ENCODE measurements at regions not wholly inside any gene's neighbourhood (a gene's known extent, or its start where the extent isn't known, plus 50 kb on each side); places are given as distances from the start of the nearest gene placed in this dataset.

DNA sequence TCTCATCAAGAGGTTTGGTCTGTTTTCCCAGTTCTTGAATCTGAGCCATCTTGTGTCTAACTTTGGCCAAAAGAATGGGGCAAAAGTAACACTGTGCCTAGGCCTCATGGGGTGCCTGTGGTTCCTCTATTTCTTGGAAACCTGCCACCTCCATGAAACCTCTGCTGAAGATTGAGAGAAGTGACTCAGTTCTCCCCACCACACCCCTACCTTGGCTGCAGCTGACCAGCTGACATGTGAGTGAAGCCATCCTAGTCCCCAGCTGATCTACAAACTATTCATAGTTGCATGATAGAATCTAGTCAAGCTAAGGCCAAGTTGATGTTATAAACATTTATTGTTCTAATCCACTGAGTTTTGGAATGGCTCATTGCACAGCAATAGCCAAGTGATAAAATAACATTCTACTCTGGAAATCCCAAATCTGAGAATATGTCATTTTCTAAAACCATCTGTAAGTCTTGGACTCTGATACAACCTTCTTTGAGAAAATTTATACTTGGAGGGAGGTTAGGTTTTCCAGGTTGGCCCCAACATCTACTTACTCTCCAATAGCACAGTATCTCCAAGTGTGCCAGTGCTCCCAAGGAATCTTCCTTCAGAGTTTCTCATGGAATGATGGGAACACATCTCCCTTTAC, 107.0 kb upstream of the SMLR1 start:
- TF ChIP-seq, protein P1, sequence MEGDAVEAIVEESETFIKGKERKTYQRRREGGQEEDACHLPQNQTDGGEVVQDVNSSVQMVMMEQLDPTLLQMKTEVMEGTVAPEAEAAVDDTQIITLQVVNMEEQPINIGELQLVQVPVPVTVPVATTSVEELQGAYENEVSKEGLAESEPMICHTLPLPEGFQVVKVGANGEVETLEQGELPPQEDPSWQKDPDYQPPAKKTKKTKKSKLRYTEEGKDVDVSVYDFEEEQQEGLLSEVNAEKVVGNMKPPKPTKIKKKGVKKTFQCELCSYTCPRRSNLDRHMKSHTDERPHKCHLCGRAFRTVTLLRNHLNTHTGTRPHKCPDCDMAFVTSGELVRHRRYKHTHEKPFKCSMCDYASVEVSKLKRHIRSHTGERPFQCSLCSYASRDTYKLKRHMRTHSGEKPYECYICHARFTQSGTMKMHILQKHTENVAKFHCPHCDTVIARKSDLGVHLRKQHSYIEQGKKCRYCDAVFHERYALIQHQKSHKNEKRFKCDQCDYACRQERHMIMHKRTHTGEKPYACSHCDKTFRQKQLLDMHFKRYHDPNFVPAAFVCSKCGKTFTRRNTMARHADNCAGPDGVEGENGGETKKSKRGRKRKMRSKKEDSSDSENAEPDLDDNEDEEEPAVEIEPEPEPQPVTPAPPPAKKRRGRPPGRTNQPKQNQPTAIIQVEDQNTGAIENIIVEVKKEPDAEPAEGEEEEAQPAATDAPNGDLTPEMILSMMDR (IDR thresholded peaks at IDR 0.05; ENCODE audit: poor library complexity, severe bottlenecking) = no peak
- TF ChIP-seq EZH2 (IDR thresholded peaks at IDR 0.05; ENCODE audit: borderline replicate concordance, insufficient read depth, low read length, poor library complexity, severe bottlenecking) = no peak
- TF ChIP-seq EP300 (conservative IDR thresholded peaks at IDR 0.05; ENCODE audit: poor library complexity, severe bottlenecking) = no peak
- no peak for TF ChIP-seq SMC3 (conservative IDR thresholded peaks at IDR 0.05; ENCODE audit: poor library complexity)
- no peak for TF ChIP-seq POLR2AphosphoS5 (IDR thresholded peaks at IDR 0.05)
- TF ChIP-seq RAD21 (conservative IDR thresholded peaks at IDR 0.05) = no peak
- TF ChIP-seq REST (IDR thresholded peaks at IDR 0.05; ENCODE audit: borderline replicate concordance) = no peak

Data from neural cell (in vitro differentiated cells).